ENCODE measurements at regions not wholly inside any gene's neighbourhood (a gene's known extent, or its start where the extent isn't known, plus 50 kb on each side); places are given as distances from the start of the nearest gene placed in this dataset.

DNA sequence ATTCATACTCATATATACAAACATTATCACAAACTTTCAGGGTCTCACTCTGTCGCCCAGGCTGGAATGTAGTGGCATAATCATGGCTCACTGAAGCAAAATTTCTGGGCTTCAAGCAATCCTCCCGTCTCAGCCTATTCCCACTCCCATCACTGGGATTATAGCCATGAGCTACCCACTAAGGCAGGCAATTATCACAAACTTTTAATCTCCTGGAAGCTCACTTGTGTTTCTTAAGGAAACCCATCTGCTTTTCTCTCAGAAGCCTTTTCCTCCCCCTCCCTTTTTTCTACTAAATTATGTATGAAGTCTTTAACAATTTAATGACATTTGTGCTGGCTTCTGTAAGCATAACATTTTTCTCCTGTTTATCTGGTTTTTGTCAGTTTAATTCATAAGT lies 170.5 kb downstream of the AREG start:
- TF ChIP-seq POLR2A (IDR thresholded peaks at IDR 0.05): no peak
- TF ChIP-seq, protein P1, sequence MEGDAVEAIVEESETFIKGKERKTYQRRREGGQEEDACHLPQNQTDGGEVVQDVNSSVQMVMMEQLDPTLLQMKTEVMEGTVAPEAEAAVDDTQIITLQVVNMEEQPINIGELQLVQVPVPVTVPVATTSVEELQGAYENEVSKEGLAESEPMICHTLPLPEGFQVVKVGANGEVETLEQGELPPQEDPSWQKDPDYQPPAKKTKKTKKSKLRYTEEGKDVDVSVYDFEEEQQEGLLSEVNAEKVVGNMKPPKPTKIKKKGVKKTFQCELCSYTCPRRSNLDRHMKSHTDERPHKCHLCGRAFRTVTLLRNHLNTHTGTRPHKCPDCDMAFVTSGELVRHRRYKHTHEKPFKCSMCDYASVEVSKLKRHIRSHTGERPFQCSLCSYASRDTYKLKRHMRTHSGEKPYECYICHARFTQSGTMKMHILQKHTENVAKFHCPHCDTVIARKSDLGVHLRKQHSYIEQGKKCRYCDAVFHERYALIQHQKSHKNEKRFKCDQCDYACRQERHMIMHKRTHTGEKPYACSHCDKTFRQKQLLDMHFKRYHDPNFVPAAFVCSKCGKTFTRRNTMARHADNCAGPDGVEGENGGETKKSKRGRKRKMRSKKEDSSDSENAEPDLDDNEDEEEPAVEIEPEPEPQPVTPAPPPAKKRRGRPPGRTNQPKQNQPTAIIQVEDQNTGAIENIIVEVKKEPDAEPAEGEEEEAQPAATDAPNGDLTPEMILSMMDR (IDR thresholded peaks at IDR 0.05): no peak

Data from lower leg skin (tissue), 3 donors.